Fibroblast of skin of right biceps (primary cell): ENCODE measurements at regions not wholly inside any gene's neighbourhood (a gene's known extent, or its start where the extent isn't known, plus 50 kb on each side); places are given as distances from the start of the nearest gene placed in this dataset.
"Not testable (repeated sequence)": the region's sequence is repeated elsewhere in the genome, so short reads cannot be mapped to it uniquely, and the experiment has no call there.

Source experiments
- DNase-seq: peaks from one replicate; pipeline ENCODE4 v3.0.0-alpha.2; 2013

DNA sequence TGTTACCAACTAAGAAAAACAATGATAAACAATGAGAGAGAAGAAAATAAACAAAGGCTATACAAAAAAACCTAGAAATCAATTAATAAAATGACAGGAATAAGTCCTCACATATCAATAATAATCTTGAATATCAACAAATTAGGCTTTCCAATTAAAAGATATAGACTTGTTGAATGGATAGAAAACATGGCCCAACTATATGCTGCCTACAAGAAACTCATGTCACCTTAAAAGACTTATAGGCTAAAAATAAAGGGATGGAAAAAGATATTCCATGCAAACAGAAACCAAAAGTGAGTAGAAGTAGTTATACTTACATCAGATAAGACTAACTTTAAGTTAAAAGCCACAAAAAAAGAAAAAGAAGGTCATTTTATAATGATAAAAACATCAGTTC is 183.9 kb downstream of the MYRFL start:
- no peak for DNase-seq

- no peak for DNase-seq
Measured at GRCh38 chr12:70011353-70011752, 186.3 kb downstream of the MYRFL start.

- not testable (repeated sequence) for DNase-seq
Measured at GRCh38 chr12:70013016-70013415, 188.0 kb downstream of the MYRFL start.

GRCh38 chr12:70028515-70028914 is 203.5 kb downstream of the MYRFL start:
- DNase-seq: no peak

GRCh38 chr12:70028918-70029317 is 203.9 kb downstream of the MYRFL start:
- no peak for DNase-seq

DNA sequence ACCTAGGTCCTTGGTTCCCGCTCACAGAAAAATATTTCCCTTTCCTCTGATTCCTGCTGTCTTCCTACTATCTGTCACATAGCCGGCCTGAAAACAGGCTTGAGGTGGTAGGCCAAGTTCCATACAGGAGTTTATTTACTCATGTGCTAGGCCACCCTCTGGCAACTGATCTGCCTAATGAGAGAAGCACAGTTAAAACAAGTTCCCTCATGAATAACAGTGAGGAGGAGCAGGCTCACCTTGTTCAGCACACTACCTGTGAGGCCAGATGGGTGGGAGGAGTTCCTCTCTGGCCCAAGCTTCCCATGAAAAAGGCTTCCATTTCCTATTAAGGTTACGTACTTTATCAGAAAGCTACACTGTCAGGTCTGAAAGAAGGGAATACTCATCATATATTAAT is 206.0 kb downstream of the MYRFL start:
- no peak for DNase-seq

DNA sequence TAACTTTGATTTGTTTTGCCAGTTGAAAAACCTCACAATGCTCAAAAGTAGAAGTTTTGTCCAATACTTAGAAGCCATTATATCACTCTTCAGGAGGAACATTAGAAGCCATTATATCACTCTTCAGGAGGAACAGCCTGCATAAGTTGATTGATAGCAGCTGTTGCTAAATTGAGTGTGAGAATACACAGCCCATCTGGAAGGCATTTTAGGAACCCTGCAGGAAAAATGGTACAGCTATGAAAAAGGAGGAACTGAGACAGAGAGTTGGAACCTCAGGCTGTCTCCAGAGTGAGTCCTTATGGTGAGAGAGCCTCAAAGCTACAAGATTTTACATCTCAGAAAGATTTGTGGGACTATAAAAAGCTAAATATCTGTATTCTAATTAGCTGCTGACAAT is 207.0 kb downstream of the MYRFL start:
- peak; percentile 34 for DNase-seq

DNA sequence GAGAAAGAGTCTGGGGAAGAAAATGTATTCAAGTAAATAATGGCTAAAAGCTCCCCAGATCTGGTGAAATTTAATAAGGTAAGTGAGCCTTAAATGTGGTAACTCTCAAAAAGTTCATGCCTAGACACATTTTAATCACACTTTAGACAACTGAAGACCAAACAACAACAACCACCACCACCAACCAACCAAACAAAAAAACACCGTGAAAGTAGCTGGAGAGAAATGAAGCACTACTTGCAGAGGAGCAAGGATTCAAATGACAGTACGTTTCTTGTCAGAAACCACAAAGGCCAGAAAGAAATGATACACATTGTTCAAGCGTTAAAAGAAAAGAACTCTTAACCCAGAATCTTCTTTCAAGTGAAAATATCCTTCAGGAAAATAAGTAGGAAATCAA is 208.3 kb downstream of the MYRFL start:
- no peak for DNase-seq

GRCh38 chr12:70040141-70040540 is 203.1 kb upstream of the CNOT2 start:
- DNase-seq: peak; percentile 46

DNA sequence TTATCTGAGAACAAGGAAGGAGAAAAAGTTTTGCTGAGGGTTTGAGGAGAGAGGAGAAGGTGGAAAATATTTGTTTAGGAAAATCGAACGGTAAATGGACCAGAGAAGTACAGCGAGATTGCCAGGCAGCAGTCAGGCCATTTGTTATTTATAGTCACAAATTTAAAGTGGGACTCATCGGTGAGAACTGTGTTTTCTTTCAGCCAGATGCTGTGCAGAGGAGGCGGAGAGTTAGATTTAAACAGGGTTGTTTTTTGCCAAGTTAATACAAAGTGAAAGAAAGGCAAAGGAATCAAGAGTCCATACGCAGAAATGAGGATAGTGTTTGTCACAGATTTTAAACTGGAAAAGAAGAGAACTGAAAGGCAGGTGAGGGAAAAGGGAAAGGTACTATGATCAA is 200.6 kb upstream of the CNOT2 start:
- DNase-seq: no peak

DNA sequence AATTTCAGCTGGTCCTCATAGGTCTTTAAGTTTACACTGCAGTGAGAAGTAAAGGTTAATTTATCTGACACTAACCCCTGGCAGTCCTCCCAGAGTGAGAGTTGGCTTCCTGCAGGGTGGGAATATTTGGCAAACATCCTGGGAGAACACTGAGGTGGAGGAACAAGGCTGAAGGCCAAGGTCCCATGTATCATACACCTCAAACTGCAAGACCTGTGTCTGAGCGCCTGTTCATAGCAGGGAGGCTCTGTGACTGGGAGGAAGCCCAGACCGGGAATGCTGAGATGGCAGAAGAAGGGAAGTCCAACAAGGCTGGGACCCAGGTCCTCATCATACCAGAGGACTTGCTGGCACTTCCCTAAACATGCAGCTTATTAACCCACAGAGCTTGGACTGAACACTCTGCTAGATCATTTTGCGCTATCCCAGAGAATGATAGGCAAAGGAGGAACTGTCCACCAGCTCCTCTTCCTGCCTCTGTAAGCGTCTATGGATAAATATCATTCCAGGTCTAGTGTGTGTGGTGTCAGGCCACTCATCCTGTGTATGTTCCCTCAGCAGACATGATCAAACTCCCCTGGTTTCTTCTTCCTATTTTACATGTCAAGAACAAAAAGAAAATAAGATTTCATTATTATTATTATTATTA is 199.6 kb upstream of the CNOT2 start:
- DNase-seq: peak; percentile 35

GRCh38 chr12:70044167-70044566 is 199.1 kb upstream of the CNOT2 start:
- DNase-seq: peak; percentile 65

DNA sequence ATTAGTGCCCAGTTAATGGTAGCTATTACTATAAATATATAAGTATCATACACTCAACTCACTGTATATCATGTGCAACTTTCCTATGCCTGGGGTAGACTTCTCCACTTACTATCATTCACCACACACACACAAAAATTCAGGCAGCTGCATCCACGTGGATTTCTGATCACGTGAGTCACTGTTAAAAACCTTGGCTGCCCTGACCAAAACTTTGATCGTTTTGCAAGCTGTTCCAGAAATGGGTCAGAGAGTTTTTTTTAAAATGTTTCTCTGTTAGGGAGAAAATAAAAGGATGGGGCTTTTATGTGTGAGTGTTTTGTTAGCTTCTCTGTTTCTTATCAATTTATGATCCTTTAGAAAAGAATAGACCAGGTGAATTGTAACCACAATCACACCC is 198.2 kb upstream of the CNOT2 start:
- peak; percentile 75 for DNase-seq

DNA sequence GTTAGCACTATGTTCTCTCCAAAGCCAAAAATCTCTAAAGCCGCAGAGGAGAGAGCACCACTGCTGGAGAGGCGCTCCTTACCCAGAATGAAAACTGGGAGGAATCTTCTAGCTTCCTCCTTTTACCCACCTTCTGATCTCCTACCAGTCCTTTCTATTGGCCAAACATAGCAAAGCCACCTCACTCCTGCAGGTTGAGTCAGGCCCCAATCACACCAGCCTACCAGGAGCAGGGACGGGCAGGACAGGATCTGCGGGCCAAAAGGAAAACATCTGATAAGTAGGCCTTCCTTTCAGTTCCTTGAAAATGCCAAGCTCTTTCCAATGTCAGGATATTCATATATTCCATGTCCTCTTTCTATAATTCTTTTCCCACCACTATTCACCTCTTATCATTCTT is 197.7 kb upstream of the CNOT2 start:
- DNase-seq: no peak

DNA sequence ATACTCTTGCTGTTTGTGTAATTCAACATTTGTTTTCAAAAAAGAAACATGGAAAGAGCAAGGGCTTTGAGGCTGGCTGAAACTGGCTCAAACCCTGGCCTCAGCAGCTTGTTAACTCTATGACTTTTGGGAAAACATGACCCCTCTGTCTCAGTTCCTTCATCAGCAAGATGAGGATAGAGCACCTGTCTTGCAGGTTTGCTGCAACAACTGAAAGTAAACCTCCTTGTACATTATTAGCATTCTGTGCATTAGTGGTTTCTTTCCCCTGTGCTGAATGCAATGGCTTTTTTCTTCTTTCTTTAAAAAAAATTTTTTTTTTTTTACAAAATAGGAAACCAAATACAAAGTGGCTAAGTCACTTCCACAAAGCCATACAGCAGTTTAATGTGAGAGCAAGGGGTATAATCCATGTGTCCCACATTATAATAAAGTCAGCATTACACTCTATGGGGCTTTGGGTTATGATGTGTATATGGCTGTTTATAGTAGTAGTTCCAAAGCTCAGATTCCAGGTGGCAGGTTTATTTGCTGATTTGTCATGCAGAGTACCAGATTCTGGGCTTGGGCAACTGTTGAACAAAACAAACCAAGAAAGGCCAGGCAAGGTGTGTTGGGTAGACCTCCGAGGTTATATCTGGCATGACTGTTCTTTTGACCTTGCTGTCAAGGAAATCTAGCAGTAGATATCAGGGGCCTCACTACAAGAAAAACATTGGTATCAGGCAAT is 194.5 kb upstream of the CNOT2 start:
- DNase-seq: no peak

DNA sequence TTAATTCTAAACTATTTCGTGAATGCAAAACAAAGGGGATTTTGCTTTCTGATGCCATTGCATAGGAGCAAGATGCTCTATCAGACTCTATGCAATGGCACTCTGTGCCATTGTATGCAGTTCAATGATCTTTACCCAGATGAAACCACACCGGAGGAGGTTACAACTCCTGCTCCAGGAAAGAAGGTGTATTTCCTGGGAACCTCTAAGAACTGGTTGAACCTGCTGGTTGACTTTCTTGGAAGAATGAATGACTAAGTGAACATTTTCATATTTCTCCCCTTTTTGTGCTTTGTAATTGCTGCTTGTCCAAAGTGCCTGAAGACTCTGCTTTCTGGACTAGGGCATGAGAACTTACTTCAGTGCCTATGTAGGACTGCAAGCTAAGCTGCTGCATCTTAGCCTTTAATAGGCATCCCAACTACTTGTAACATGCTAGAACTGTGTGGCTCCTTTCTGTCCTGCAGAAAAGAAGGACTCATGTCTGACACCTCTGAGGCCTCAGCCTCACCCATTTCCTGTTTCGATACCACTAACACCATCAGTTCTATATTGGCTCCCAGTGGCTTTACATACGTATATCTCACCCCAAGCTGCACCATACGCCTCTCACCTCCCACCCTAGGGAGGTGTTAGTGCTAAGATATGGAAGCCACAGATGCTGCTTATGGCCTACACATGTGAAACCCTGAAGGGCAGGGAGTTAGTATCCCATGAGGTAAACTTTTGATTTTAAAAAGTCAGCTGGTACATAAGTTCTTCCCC is 193.5 kb upstream of the CNOT2 start:
- DNase-seq: no peak

DNA sequence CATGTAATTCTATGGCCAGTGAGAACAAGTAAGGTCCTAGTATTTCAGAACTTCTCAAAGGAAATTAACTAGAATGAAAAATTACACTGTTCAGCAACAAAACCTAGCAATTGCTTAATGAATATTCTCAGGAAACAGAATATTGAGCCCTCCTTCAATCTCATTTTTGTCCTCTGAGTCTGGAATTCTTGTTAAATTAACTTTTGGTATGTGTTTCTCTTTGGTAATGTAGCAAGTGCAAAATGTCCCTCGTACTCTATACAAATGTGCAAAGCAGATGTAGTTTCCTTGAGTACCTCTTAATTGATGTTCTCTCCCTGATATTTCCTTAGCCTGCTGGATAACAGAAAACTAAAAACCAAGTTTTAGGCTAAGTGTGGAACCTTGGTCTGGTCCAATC is 190.8 kb upstream of the CNOT2 start:
- no peak for DNase-seq

DNA sequence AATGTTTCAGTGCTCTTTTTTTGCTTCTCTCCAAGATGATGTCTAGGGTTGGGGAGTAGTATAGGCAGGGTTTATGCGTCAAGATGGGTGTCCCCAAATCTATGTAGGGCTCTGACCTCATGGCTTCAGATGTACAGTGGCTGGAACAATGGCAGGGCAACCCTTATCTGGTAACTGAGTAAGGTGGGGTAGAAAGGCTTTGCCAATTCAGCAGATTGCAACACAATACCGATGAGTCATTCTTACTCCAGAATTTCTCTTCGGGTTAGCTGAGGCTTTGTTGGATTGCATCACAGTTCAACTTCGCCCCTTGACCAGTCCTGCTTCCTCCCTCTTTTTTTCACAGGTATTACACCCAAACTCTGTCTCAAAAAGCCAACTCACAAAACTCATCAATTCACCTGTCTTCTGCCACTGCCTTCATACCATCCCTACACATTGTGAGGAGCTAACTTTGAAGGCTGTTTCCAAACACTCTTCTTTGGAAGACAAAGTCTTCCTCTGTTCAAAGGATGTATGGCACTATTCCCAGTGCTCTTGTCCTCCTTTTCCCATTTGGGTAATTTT is 190.2 kb upstream of the CNOT2 start:
- DNase-seq: peak; percentile 71

DNA sequence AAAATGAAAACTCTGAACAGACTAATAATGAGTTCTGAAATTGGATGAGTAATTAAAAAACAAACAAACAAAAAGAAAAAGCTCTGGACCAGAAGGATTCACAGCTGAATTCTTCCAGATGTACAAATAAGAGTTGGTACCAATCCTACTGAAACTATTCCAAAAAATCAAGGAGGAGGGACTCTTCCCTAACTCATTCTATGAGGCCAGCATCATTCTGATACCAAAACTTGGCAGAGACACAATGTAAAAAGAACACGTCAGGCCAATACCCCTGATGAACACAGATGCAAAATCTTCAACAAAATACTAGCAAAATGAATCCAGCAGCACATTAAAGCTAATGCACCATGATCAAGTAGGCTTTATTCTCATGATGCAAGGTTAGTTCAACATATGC is 183.9 kb upstream of the CNOT2 start:
- DNase-seq: no peak

- DNase-seq: no peak
Measured at GRCh38 chr12:70060634-70061033, 182.6 kb upstream of the CNOT2 start.

DNA sequence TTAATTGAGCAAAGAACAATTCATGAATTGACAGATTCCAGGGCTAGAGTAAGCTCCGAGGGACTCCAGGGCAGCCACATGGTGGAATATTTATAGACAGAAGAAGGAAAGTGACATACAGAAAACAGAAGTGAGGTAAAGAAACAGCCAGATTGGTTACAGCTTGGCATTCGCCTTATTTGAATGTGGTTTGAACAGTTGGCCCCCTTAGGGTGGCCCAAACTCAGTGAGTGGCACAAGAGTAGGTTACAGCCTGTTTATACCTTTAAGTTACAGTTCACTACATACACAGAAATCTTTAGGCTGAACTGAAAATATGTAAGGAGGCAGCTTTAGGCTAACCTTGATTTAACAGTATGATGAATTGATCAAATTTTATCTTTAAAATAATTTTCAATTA is 174.5 kb upstream of the CNOT2 start:
- no peak for DNase-seq

DNA sequence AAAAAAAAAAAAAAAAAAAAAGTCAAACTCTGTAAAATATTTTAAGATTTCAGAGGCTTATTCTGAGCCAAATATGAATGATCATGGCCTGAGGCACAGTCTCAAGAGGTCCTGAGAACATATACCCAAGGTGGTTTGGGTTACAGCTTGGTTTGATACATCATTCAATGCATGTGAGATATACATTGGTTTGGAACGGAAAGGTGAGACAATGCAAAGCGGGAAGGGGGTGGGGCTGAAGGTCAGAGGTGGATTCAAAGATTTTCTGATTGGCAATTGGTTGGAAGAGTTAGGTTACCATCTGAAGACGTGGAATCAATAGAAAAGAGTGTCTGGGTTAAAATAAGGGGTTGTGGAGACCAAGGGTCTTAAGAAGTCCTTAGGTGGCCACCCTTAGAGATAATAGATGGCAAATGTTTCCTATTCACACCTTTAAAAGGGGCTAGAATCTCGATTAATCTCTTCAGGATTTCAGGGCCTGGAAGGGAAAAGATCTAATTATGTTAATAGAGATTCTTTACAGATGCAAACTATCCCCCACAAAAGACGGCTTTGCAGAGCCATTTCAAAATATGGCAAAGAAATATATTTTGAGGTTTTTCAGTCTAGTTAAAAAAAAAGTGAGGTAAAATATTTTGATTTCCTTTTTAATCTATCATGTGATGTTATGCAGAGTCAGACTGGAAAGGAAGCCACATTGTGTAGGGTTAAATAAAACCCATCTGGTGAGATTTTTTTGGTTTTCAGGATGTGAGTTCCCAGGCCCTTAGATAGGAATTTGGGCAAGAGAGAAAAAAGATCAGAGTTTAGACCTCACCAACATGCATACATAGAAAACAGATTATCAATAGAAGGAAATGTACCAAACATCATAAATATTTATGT is 173.8 kb upstream of the CNOT2 start:
- peak; percentile 28 for DNase-seq
